ENCODE measurements at regions not wholly inside any gene's neighbourhood (a gene's known extent, or its start where the extent isn't known, plus 50 kb on each side); places are given as distances from the start of the nearest gene placed in this dataset.
"Not testable (repeated sequence)": the region's sequence is repeated elsewhere in the genome, so short reads cannot be mapped to it uniquely, and the experiment has no call there.

DNA sequence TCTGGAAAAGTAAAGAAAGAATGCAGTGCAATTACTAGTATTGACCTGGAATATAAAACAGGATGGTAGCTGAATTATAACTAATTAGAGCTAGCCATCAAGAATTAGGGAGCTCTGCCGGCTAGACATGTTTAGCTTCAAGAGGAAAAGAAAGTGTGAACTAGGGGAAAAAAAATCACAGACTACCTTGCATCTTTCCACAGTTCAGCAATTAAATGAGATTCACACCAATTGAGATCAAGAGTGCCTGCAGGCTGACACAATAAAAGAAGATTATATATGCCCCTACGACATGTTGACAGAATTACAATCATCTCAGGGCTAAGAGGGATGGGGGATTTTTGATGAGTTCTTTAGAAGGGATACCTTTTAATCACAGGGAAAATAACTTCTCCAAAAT, 303.3 kb upstream of the CELF2 start:
- TF ChIP-seq, protein P1, sequence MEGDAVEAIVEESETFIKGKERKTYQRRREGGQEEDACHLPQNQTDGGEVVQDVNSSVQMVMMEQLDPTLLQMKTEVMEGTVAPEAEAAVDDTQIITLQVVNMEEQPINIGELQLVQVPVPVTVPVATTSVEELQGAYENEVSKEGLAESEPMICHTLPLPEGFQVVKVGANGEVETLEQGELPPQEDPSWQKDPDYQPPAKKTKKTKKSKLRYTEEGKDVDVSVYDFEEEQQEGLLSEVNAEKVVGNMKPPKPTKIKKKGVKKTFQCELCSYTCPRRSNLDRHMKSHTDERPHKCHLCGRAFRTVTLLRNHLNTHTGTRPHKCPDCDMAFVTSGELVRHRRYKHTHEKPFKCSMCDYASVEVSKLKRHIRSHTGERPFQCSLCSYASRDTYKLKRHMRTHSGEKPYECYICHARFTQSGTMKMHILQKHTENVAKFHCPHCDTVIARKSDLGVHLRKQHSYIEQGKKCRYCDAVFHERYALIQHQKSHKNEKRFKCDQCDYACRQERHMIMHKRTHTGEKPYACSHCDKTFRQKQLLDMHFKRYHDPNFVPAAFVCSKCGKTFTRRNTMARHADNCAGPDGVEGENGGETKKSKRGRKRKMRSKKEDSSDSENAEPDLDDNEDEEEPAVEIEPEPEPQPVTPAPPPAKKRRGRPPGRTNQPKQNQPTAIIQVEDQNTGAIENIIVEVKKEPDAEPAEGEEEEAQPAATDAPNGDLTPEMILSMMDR (IDR thresholded peaks at IDR 0.05), result no peak
- DNase-seq (no peak), ATAC-seq (no peak)
- Histone ChIP-seq H3K9me3 (no peaks in the 10 kb centered on the region), H3K27ac (no peak overlapping the region), H3K4me3 (no peak overlapping the region), H3K27me3 (no peaks in the 10 kb centered on the region), H3K4me1 (no peaks in the 10 kb centered on the region), H3K36me3 (no peaks in the 10 kb centered on the region)
- intact Hi-C loops (cut with DNase I), result no loop called here

DNA sequence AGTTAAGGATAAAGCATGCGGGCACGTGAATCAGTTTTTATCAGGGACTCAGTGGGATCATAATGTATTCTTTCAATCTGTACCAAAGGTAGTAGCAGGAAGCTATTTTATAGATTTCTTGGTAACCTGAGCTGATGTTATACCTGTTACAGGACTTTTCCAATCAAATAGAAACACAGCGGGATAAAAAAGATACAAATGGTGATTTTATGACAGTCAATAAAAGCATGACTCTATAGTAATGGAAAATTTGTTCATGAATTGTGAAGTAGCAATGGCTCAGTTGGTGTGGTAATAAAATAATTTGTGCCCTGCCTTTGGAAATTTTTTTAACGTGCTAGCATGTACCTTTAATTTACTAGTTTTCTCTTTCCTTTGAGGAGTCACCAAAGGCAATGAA, 300.7 kb upstream of the CELF2 start:
- Histone ChIP-seq H3K4me1 (no peaks in the 10 kb centered on the region), H3K27me3 (no peaks in the 10 kb centered on the region), H3K4me3 (no peak overlapping the region), H3K36me3 (no peaks in the 10 kb centered on the region), H3K9me3 (no peaks in the 10 kb centered on the region), H3K27ac (no peak overlapping the region)
- DNase-seq (no peak), ATAC-seq (no peak)
- TF ChIP-seq, protein P1 (IDR thresholded peaks at IDR 0.05), result no peak
- intact Hi-C loops (cut with DNase I), result no loop called here

DNA sequence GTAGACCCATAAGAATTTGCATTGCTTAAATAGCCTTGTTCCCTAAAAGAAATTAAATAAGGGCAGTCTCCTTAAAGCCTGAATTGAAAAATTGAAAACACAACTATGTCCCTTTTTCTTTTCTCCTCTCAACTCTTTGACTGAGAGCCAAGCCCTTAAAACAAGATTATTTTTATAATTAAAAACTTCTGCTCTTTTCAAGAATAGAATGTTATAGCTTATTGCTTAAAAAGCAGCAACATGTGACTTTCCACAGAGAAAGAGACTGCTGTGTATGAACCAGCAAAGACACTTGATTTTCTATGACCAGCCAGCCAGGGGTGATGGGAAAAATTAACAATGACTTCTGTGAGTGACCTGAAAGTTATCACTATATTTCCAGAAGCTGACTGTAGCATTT, 295.2 kb upstream of the CELF2 start:
- TF ChIP-seq, protein P1 (IDR thresholded peaks at IDR 0.05), result no peak
- intact Hi-C loops (cut with DNase I), result no loop called here
- no peaks in the 10 kb centered on the region for H3K27me3 ChIP-seq
- ATAC-seq (no peak), DNase-seq (no peak)
- H3K36me3 ChIP-seq, result no peaks in the 10 kb centered on the region
- no peak overlapping the region for H3K27ac ChIP-seq
- H3K4me3 ChIP-seq, result no peak overlapping the region
- H3K4me1 ChIP-seq, result no peaks in the 10 kb centered on the region
- no peaks in the 10 kb centered on the region for H3K9me3 ChIP-seq

DNA sequence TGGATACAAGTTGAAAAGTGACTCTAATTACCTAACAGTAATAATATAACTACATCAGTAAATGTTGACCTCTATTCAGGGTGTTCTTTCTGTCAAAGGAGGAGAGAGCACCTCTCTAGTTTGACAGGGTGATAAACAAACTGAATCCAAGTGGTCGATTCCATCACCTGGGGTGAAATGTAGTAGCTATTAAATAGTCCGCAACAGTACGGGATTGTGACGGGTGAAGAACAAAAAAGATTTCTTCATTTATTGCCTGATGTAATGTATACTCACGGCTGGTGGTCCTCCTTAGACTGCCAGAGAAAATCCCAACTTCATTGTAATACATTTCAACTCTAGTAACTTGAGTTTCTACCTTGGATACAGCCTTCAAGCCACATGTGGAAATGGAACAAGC, 292.5 kb upstream of the CELF2 start:
- TF ChIP-seq, protein P1 (IDR thresholded peaks at IDR 0.05), result no peak
- ATAC-seq (no peak), DNase-seq (no peak)
- intact Hi-C loops (cut with DNase I), result no loop called here
- Histone ChIP-seq H3K27ac (no peak overlapping the region), H3K4me3 (no peak overlapping the region), H3K4me1 (no peaks in the 10 kb centered on the region), H3K36me3 (no peaks in the 10 kb centered on the region), H3K9me3 (no peaks in the 10 kb centered on the region), H3K27me3 (no peaks in the 10 kb centered on the region)

- no peak for DNase-seq
- no peaks in the 10 kb centered on the region for H3K27me3 ChIP-seq
- intact Hi-C loops (cut with DNase I), result no loop called here
- H3K4me3 ChIP-seq, result no peak overlapping the region
- no peak for ATAC-seq
- H3K36me3 ChIP-seq, result no peaks in the 10 kb centered on the region
- no peak overlapping the region for H3K27ac ChIP-seq
- TF ChIP-seq, protein P1 (IDR thresholded peaks at IDR 0.05), result no peak
- H3K9me3 ChIP-seq, result no peaks in the 10 kb centered on the region
- H3K4me1 ChIP-seq, result no peaks in the 10 kb centered on the region
Measured at GRCh38 chr10:10726101-10726500, 291.6 kb upstream of the CELF2 start.

- H3K27me3 ChIP-seq; H3K27ac ChIP-seq; intact Hi-C loops (cut with DNase I); H3K9me3 ChIP-seq; H3K36me3 ChIP-seq; H3K4me1 ChIP-seq; DNase-seq; H3K4me3 ChIP-seq; ATAC-seq: not testable (repeated sequence)
Measured at GRCh38 chr10:10727411-10727810, 290.3 kb upstream of the CELF2 start.
